ENCODE measurements at regions not wholly inside any gene's neighbourhood (a gene's known extent, or its start where the extent isn't known, plus 50 kb on each side); places are given as distances from the start of the nearest gene placed in this dataset.

GRCh38 chr18:71114550-71115210 lies 825.8 kb downstream of the SOCS6 start:
- no peak for TF ChIP-seq GATA3 (IDR thresholded peaks at IDR 0.05; ENCODE audit: low read depth, low read length)
- no peak for TF ChIP-seq GATA2 (IDR thresholded peaks at IDR 0.05; ENCODE audit: low read depth, low read length)
